Natural killer cell treated with Interleukin-12 subunit alpha and Interleukin-12 subunit beta and Interleukin-15 and Interleukin-18, amount 100 ng/mL, for 72 hours (primary cell): ENCODE measurements at regions not wholly inside any gene's neighbourhood (a gene's known extent, or its start where the extent isn't known, plus 50 kb on each side); places are given as distances from the start of the nearest gene placed in this dataset.
"Not testable (repeated sequence)": the region's sequence is repeated elsewhere in the genome, so short reads cannot be mapped to it uniquely, and the experiment has no call there.

ENCODE experiments used
- ATAC-seq, 2 donors: fragments of 150-1000 bp; cut with Tn5 transposase in 1 of 2; sonication (Bioruptor Pico), chemical (Tn5 transposase) in 1 of 2; 2 replicates each; pipeline ENCODE4 v1.10.0; 2021
- DNase-seq: peaks from one replicate; pipeline ENCODE4 v3.0.0; 2022; ENCODE audit warnings: low spot score
- H3K27ac Mint-ChIP-seq, 2 donors: 1 replicate in 1 of 2; 2 replicates in 1 of 2; pipeline ENCODE4 v1.8.0; 2022; ENCODE audit warnings: mixed read lengths in 2 of 2, mild to moderate bottlenecking in 1 of 2, moderate library complexity in 1 of 2
- H3K27me3 Mint-ChIP-seq, 2 donors: 1 replicate in 1 of 2; 2 replicates in 1 of 2; pipeline ENCODE4 v1.8.0; 2022; ENCODE audit warnings: mixed read lengths in 2 of 2
- H3K36me3 Mint-ChIP-seq: one replicate; pipeline ENCODE4 v1.8.0; 2022; ENCODE audit warnings: mixed read lengths
- H3K4me1 Mint-ChIP-seq, 2 donors: 1 replicate in 1 of 2; 2 replicates in 1 of 2; pipeline ENCODE4 v1.8.0; 2022; ENCODE audit warnings: low read depth in 2 of 2, mixed read lengths in 2 of 2, mild to moderate bottlenecking in 1 of 2
- H3K4me3 Mint-ChIP-seq: one replicate; pipeline ENCODE4 v1.8.0; 2022; ENCODE audit warnings: mixed read lengths
- H3K9me3 Mint-ChIP-seq: 2 replicates; pipeline ENCODE4 v1.8.0; 2022; ENCODE audit warnings: mixed read lengths

DNA sequence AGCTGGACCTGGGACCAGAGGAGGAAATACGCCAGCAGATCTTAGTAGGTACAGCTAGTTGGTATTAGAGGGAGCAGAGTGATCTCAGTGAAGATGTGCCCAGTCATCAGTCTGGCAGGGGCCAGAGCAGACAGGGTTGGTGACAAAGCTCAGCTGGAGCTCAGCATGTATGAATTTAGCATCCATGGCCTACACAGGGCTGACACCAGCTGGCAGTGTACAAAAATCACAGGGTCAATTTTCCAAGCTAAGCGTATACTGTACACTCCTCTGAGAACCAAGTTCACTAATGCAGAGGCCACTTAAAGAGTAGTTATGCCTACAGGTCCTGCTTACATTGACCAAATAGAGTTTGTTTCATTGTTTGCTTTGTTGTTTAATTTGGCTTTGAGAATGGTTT, 146.6 kb downstream of the SLC24A2 start:
- no peak overlapping the region for H3K27ac Mint-ChIP-seq
- no peaks in the 10 kb centered on the region for H3K27me3 Mint-ChIP-seq
- no peak overlapping the region for H3K4me3 Mint-ChIP-seq
- DNase-seq (no peak), ATAC-seq (peak; percentile 11 to 31)
- H3K4me1 Mint-ChIP-seq = no peaks in the 10 kb centered on the region
- H3K9me3 Mint-ChIP-seq = no peaks in the 10 kb centered on the region
- H3K36me3 Mint-ChIP-seq = no peaks in the 10 kb centered on the region

DNA sequence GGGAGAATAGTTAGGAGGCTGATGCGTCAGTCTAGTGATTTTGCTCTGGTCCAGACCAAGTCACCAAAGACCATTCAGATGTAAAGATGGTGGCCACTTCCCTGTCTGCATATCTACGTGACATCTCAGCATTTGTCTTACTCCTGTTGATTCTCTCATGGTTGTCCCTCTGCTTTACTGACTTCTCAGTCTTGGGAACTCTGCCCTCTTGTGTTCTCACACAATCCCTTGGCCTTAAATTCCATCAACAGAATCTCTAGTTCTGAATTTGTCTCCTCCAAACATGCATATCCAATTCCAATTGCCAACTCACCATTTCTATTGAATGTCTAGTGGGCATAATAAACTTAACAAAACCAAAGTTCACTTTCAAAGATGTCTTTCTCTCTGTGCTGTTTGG, 147.8 kb downstream of the SLC24A2 start:
- ATAC-seq = no peak
- Mint-ChIP-seq H3K27ac (no peak overlapping the region), H3K9me3 (no peaks in the 10 kb centered on the region), H3K36me3 (no peaks in the 10 kb centered on the region), H3K4me1 (no peaks in the 10 kb centered on the region), H3K27me3 (no peaks in the 10 kb centered on the region), H3K4me3 (no peak overlapping the region)
- DNase-seq = no peak

DNA sequence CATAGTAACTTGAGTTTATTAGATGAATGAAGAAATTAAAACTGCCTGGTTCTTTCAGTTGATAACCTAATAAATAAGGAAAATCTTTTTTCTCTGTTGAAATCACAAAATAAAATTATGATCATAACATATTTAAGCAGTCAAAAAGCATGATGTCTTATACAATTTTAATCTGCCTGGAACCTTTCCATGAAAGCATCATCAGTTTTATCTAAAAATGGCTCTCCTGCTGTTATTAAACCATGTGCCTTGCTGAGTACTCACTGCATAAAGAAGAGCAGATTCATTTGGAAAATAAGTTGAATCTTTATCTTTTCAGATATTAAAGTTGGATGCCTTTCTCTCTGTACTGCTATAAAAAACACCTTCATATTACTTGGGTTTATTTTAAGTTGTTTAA, 148.8 kb downstream of the SLC24A2 start:
- Mint-ChIP-seq H3K27me3 (no peaks in the 10 kb centered on the region), H3K9me3 (no peaks in the 10 kb centered on the region), H3K36me3 (no peaks in the 10 kb centered on the region), H3K4me1 (no peaks in the 10 kb centered on the region), H3K4me3 (no peak overlapping the region), H3K27ac (no peak overlapping the region)
- DNase-seq = no peak
- no peak for ATAC-seq

GRCh38 chr9:19637084-19637483, 151.8 kb downstream of the SLC24A2 start:
- no peaks in the 10 kb centered on the region for H3K4me1 Mint-ChIP-seq
- ATAC-seq = peak in 1 of 2 donors; percentile 36
- H3K27ac Mint-ChIP-seq = no peak overlapping the region
- H3K36me3 Mint-ChIP-seq = no peaks in the 10 kb centered on the region
- H3K4me3 Mint-ChIP-seq = no peak overlapping the region
- peaks cover 0 to 3% of the 10 kb centered on the region in 2 donors for H3K27me3 Mint-ChIP-seq
- no peak for DNase-seq
- H3K9me3 Mint-ChIP-seq = no peaks in the 10 kb centered on the region

DNA sequence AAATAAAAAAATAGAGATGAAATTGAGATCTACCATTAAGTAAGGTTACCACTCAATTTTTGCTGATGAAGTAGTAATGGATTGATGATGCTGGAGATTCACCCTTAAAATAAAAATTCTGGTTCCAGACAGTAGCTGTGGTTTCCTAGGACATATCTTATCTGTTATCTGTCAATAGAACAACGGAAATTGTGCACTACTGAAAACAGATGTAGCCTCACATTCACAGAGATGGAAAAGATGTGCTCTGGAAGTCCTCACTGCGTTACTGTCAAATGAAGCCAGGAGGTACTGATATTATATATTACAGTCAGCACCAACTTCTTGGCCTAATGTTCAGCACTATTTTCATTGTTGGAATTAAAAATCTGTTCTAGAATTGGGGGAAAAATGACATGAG, 154.0 kb downstream of the SLC24A2 start:
- ATAC-seq (no peak), DNase-seq (no peak)
- Mint-ChIP-seq H3K36me3 (no peaks in the 10 kb centered on the region), H3K9me3 (no peaks in the 10 kb centered on the region), H3K27me3 (peaks cover 0 to 3% of the 10 kb centered on the region in 2 donors), H3K27ac (no peak overlapping the region), H3K4me1 (no peaks in the 10 kb centered on the region), H3K4me3 (no peak overlapping the region)

DNA sequence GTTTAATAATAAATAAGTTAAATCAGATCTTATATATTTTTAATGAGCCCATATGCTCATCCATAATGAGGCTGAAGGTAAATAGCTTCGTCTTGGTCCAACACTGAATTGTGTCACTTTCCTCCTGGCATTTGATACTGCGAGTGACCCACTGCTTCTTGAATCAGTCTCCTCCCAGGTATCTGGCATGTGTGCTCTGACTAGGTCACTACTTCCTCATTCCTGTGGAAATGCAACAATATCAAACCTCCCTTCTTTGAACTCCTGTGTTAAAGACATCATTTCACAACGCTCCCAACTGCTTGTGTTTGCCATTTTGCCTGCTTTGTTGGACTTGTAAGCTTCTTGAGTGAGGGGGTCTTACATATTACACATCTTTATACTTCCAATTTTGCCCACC, 157.7 kb downstream of the SLC24A2 start:
- no peaks in the 10 kb centered on the region for H3K4me1 Mint-ChIP-seq
- no peak overlapping the region for H3K4me3 Mint-ChIP-seq
- peaks cover 0 to 5% of the 10 kb centered on the region in 2 donors for H3K27me3 Mint-ChIP-seq
- DNase-seq = no peak
- ATAC-seq = no peak
- no peaks in the 10 kb centered on the region for H3K36me3 Mint-ChIP-seq
- no peaks in the 10 kb centered on the region for H3K9me3 Mint-ChIP-seq
- no peak overlapping the region for H3K27ac Mint-ChIP-seq

DNA sequence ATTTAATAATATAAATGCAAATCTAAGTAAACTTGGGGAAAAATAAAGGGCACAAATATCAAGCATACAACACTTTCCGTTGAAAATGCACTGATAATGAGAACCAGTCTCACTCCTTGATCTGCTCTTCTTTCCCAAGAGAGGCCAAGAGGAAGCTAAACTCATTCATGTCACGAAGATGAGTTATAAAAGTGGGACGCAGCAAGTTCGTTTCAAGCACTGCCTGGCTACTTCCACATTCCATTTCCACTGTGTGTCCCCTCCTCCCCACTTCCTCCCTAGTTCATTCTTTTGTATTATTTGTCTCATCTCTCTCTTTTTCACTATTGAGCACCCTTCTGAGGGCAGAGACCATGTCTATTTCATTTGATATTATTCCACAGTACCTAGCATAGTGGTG, 158.1 kb downstream of the SLC24A2 start:
- Mint-ChIP-seq H3K36me3 (no peaks in the 10 kb centered on the region), H3K4me3 (no peak overlapping the region), H3K9me3 (no peaks in the 10 kb centered on the region), H3K27me3 (peaks cover 0 to 5% of the 10 kb centered on the region in 2 donors), H3K4me1 (no peaks in the 10 kb centered on the region), H3K27ac (no peak overlapping the region)
- DNase-seq = no peak
- no peak for ATAC-seq

GRCh38 chr9:19629488-19629887, 159.3 kb downstream of the SLC24A2 start:
- Mint-ChIP-seq H3K4me1 (no peaks in the 10 kb centered on the region), H3K9me3 (no peaks in the 10 kb centered on the region), H3K36me3 (no peaks in the 10 kb centered on the region), H3K4me3 (no peak overlapping the region), H3K27ac (no peak overlapping the region), H3K27me3 (peaks cover 0 to 5% of the 10 kb centered on the region in 2 donors)
- ATAC-seq (no peak), DNase-seq (no peak)

DNA sequence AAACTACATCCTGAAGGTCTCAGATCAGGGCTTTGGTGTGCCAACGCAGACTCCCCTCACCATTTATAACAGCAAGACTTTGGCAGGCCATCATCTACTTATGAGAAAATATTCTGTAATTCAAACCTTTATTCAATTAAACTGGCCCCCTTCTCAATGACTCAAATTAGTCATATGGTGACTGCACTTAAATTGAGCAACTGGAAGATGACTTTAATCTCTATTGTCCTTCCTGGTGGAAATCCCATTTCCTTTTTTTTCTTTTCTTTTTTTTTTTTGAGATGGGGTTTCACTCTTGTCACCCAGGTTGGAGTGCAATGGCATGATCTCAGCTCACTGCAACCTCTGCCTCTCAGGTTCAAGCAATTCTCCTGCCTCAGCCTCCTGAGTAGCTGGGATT, 163.4 kb downstream of the SLC24A2 start:
- H3K27me3 Mint-ChIP-seq, H3K4me1 Mint-ChIP-seq, H3K4me3 Mint-ChIP-seq, DNase-seq, H3K27ac Mint-ChIP-seq, ATAC-seq, H3K36me3 Mint-ChIP-seq, H3K9me3 Mint-ChIP-seq: not testable (repeated sequence)

DNA sequence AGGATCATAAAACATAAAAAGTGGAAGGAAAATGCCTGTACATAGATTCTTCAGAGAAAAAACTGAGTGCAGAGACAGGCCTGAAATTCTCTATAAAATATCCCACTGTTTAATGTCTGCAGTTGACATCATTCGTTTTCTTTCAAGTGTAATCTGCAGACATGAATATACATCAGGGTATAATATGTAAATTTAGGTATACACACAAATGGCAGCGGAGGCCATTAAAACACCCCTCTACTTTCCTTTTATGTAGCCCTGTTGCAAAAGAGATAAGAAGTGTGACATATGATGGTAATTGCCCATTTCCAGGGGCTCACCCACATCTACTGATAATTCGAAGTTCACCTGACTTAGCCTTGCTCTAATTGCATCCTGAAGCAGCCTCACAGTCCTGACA, 164.3 kb downstream of the SLC24A2 start:
- H3K9me3 Mint-ChIP-seq = no peaks in the 10 kb centered on the region
- H3K4me3 Mint-ChIP-seq = no peak overlapping the region

DNA sequence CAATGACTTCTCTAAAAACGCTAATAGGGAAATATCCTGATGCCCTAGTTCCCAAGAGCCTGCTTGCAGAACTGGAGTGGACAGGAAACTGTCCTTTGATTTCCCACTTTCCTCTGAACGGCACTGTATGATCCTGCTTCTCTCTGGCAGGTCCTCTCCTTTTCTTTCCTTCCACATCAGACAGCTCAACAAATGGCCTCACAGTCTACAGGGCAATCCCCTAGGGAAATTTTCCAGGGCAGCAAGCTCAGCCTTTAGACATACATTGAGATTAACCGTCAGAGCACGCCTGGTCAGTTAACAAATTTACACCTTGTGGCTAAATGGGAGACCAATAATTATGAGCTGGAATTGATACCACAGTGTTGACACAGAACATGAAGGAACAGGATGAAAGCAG, 164.9 kb downstream of the SLC24A2 start:
- Mint-ChIP-seq H3K9me3 (no peaks in the 10 kb centered on the region), H3K36me3 (no peaks in the 10 kb centered on the region), H3K27me3 (peaks cover 3 to 5% of the 10 kb centered on the region in 2 donors), H3K4me1 (no peaks in the 10 kb centered on the region), H3K27ac (no peak overlapping the region), H3K4me3 (no peak overlapping the region)
- DNase-seq (no peak), ATAC-seq (no peak)

More for the DNA sequence above, 164.3 kb downstream of the SLC24A2 start:
- Mint-ChIP-seq H3K36me3 (no peaks in the 10 kb centered on the region), H3K27me3 (peaks cover 0 to under 1% of the 10 kb centered on the region in 2 donors), H3K4me1 (no peaks in the 10 kb centered on the region), H3K27ac (no peak overlapping the region)
- no peak for DNase-seq
- ATAC-seq = no peak

- H3K4me1 Mint-ChIP-seq = no peaks in the 10 kb centered on the region
- ATAC-seq (no peak), DNase-seq (no peak)
- peaks cover 8 to 21% of the 10 kb centered on the region in 2 donors for H3K27me3 Mint-ChIP-seq
- H3K27ac Mint-ChIP-seq = no peak overlapping the region
- no peak overlapping the region for H3K4me3 Mint-ChIP-seq
- no peaks in the 10 kb centered on the region for H3K36me3 Mint-ChIP-seq
- H3K9me3 Mint-ChIP-seq = no peaks in the 10 kb centered on the region
These were observed 168.5 kb downstream of the SLC24A2 start for GRCh38 chr9:19620326-19620725.

- H3K4me1 Mint-ChIP-seq = no peaks in the 10 kb centered on the region
- ATAC-seq (no peak), DNase-seq (no peak)
- peaks cover 8 to 25% of the 10 kb centered on the region in 2 donors for H3K27me3 Mint-ChIP-seq
- H3K36me3 Mint-ChIP-seq = no peaks in the 10 kb centered on the region
- no peak overlapping the region for H3K27ac Mint-ChIP-seq
- H3K9me3 Mint-ChIP-seq = no peaks in the 10 kb centered on the region
- no peak overlapping the region for H3K4me3 Mint-ChIP-seq
These were observed 169.6 kb downstream of the SLC24A2 start for GRCh38 chr9:19619221-19619620.

- no peak for DNase-seq
- H3K27me3 Mint-ChIP-seq = peaks cover 8 to 25% of the 10 kb centered on the region in 2 donors
- no peak overlapping the region for H3K4me3 Mint-ChIP-seq
- no peaks in the 10 kb centered on the region for H3K9me3 Mint-ChIP-seq
- no peak for ATAC-seq
- no peaks in the 10 kb centered on the region for H3K4me1 Mint-ChIP-seq
- H3K36me3 Mint-ChIP-seq = no peaks in the 10 kb centered on the region
- H3K27ac Mint-ChIP-seq = no peak overlapping the region
These were observed 170.0 kb downstream of the SLC24A2 start for GRCh38 chr9:19618816-19619215.

DNA sequence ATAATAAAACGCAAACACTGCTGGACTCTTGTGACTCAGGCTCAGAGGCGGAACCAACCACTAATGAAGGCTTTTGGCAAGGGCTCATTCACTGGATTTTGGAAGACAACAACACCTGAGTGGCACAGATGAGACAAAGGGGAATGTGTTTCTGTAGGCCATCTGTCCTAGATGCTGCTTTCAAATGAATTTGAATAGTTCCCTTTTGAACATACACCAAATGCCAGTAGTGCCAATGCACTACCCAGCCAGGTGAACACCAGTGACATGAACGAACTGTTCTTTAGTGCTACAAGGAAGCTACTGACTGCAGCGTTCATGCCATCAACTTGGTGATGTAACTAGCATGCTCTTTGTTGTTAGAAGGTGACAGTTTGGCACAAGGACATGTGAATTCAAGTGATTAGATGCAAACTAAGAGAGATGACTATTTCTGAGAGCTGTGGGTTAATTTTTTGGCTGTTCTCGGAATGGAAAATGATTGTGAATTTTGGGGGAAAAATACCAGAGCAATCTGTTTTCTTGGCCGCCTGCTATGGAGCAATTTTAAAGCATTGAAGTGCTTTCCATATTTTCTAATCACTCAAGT, 173.7 kb downstream of the SLC24A2 start:
- H3K36me3 Mint-ChIP-seq = no peaks in the 10 kb centered on the region
- no peaks in the 10 kb centered on the region for H3K4me1 Mint-ChIP-seq
- H3K27me3 Mint-ChIP-seq = peaks cover 11 to 41% of the 10 kb centered on the region in 2 donors
- DNase-seq = no peak
- no peak overlapping the region for H3K27ac Mint-ChIP-seq
- ATAC-seq = no peak
- no peaks in the 10 kb centered on the region for H3K9me3 Mint-ChIP-seq
- H3K4me3 Mint-ChIP-seq = no peak overlapping the region
